Activated CD4-positive, alpha-beta T cell treated with anti-CD3 and anti-CD28 coated beads, Interleukin-10, Interleukin-2, amounts not matched to agents 100 ng/mL and 50 ng/mL, durations not matched to agents 16 hours and 8 hours (primary cell): ENCODE measurements at regions not wholly inside any gene's neighbourhood (a gene's known extent, or its start where the extent isn't known, plus 50 kb on each side); places are given as distances from the start of the nearest gene placed in this dataset.

Experiments used
- DNase-seq: peaks from one replicate; pipeline ENCODE4 v3.0.0-alpha.2; 2020

- DNase-seq: no peak
These were observed 116.4 kb downstream of the IRS2 start for GRCh38 chr13:109669956-109670355.

- no peak for DNase-seq
These were observed 117.2 kb downstream of the IRS2 start for GRCh38 chr13:109669234-109669612.

- DNase-seq: no peak
These were observed 117.8 kb downstream of the IRS2 start for GRCh38 chr13:109668433-109669233.

GRCh38 chr13:109667807-109668291 lies 118.5 kb downstream of the IRS2 start:
- DNase-seq: no peak

GRCh38 chr13:109667056-109667455 lies 119.3 kb downstream of the IRS2 start:
- DNase-seq: no peak

DNA sequence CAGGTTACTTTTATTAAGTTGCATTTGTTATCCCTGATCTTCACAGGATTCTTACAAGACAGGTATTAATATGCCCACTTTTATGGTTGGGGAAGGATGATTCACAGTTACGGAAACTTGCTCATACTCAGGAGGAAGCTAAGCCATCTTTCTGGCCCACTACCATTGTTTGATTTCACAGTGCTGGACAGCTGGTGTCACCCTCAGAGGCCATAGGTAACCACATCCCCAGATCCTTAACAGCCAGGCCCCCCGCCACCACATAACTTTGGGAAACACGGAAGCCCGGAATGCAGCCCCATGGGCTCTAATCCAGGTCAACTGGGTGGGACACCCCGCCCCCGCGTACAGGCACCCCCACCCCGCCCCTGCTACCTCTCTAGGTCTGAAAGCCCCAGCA lies 119.7 kb downstream of the IRS2 start:
- no peak for DNase-seq

- DNase-seq: no peak
These were observed 120.6 kb downstream of the IRS2 start for GRCh38 chr13:109665781-109666249.

GRCh38 chr13:109665240-109665639 lies 121.1 kb downstream of the IRS2 start:
- DNase-seq: no peak

GRCh38 chr13:109657395-109657794 lies 129.0 kb downstream of the IRS2 start:
- DNase-seq: no peak

DNA sequence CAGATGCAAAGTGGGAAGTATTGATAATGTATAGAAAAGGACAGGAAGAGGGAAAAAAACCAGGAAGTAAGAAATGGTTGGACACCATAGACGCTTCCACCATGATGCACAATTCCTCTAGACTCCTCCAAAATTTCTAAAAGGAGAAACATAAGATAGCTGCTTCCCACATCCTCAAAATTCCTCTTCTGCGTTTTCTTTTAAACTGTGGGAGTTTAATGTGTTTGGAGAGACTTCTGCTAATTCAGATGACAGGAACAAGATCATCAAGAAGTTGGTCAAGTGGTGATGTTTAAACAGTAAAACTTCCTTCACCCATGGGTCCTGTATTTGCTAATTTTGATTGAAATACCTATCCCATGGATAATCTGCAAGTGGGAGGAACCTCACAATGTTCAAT lies 130.2 kb downstream of the IRS2 start:
- DNase-seq: no peak

GRCh38 chr13:109655611-109656010 lies 130.8 kb downstream of the IRS2 start:
- DNase-seq: no peak

- DNase-seq: no peak
These were observed 131.2 kb downstream of the IRS2 start for GRCh38 chr13:109655206-109655600.

- DNase-seq: no peak
These were observed 131.8 kb downstream of the IRS2 start for GRCh38 chr13:109654341-109655205.

- no peak for DNase-seq
These were observed 133.9 kb downstream of the IRS2 start for GRCh38 chr13:109652531-109652930.

GRCh38 chr13:109651854-109652253 lies 134.5 kb downstream of the IRS2 start:
- no peak for DNase-seq

DNA sequence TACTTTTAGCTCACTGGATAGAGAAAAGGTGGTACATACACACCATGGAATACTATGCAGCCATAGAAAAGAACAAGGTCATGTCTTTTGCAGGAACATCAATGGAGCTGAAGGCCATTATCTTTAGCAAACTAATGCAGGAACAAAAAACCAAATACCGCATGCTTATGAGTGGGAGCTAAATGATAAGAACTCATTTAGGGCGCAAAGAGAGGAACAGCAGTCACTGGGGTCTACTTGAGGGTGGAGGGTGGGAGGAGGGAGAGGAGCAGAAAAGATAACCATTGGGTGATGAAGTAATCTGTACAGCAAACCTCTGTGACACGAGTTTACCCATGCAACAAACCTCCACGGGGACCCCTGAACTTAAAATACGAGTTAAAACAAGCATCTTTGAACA lies 135.1 kb downstream of the IRS2 start:
- no peak for DNase-seq

DNA sequence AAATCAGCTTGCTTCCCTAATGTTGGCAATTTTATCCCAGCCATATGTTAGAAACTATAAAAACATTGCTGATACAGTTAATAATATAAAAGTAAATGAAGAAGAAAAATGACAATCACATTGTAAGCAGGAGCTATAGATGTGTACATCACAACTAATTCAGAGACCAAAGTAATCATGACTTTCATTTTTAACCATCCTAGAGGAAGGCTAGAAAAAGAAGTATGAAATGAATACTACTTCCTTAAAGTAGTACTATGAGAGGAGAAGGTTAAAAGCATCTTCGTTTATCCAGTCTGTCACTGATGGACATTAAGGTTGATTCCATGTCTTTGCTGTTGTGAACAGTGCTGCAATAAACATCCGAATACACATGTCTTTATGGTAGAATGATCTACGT lies 135.5 kb downstream of the IRS2 start:
- DNase-seq: no peak

GRCh38 chr13:109649713-109650112 lies 136.7 kb downstream of the IRS2 start:
- no peak for DNase-seq

DNA sequence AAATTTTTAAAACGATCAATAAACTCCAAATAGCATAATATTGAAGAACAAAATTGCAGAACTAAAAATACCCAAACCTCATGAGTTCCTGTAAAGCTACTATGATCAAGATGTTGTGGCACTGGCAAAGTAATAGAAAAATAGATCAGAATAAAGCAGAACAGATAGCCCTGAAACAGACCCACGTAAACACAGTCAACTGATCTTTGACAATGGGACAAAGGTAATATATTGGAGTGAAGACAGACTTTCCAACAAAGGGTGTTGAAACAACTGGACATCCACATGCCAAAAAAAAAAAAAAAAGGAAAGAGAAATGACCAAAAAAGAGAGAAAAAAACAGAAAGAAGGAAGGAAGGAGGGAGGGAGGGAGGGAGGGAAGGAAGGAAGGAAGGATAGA lies 138.7 kb downstream of the IRS2 start:
- DNase-seq: no peak

DNA sequence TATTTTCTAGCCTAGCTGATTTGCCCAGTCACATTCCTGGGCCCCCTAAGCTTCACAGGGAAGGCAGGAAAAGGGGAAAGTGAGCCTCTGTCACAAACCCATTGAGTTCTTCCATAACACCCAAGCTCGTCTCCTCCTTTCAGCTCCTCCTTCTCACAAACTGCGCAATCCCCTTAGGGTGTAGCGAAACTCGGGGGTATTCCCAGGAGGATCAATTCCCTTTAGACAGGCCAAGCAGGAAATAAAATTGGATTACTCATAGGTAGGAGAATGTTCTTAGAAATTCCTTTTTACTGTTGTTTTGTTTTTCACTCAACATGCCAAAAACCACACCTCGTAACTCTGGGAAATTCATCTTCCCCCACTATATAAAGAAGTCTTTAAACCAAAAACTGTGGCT lies 139.3 kb downstream of the IRS2 start:
- no peak for DNase-seq

- DNase-seq: no peak
These were observed 140.0 kb downstream of the IRS2 start for GRCh38 chr13:109646423-109646822.

GRCh38 chr13:109645831-109646230 lies 140.6 kb downstream of the IRS2 start:
- no peak for DNase-seq

DNA sequence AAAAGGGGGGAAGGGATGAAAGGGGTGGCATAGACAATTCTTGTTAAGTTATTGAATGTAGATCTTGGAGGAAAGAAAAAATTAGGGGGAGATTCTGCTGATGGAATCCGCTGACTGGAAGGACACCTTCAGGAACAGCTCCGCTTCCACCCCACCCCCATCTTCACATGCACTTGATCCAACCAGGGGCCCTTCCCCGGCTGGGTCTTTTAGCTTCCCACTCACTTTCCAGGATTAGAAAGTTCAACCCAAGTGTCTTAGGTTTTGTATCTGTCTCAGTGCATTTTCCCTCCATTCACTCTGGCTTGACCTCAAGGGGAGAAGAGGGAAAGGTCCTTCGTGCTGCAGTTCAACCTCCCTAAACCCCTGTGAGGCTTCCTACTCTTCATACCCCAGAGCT lies 141.4 kb downstream of the IRS2 start:
- no peak for DNase-seq
